Ishikawa (cell line): ENCODE measurements at regions not wholly inside any gene's neighbourhood (a gene's known extent, or its start where the extent isn't known, plus 50 kb on each side); places are given as distances from the start of the nearest gene placed in this dataset.

Experiments
- CEBPB ChIP-seq: IDR thresholded peaks from 2 replicates; pipeline ENCODE4 v1.6.1; 2012
- CREB1 ChIP-seq: IDR thresholded peaks from 2 replicates; pipeline ENCODE4 v1.6.1; 2012; ENCODE audit warnings: low read depth
- EGR1 ChIP-seq: IDR thresholded peaks from 2 replicates; pipeline ENCODE4 v1.6.1; 2012
- EP300 ChIP-seq: IDR thresholded peaks from 2 replicates; pipeline ENCODE4 v1.6.1; 2012; ENCODE audit warnings: borderline replicate concordance
- FOXM1 ChIP-seq: IDR thresholded peaks from 2 replicates; pipeline ENCODE4 v1.6.1; 2012; ENCODE audit warnings: low read depth, borderline replicate concordance
- NFIC ChIP-seq: IDR thresholded peaks from 2 replicates; pipeline ENCODE4 v1.6.1; 2012
- RAD21 ChIP-seq: IDR thresholded peaks from 2 replicates; pipeline ENCODE4 v1.6.1; 2012; ENCODE audit warnings: low read depth
- TAF1 ChIP-seq: IDR thresholded peaks from 2 replicates; pipeline ENCODE4 v1.6.1; 2012; ENCODE audit warnings: low read depth, mild to moderate bottlenecking
- TCF12 ChIP-seq: IDR thresholded peaks from 2 replicates; pipeline ENCODE4 v1.6.1; 2012; ENCODE audit warnings: low read depth
- TEAD4 ChIP-seq: IDR thresholded peaks from 2 replicates; pipeline ENCODE4 v1.6.1; 2012
- YY1 ChIP-seq: IDR thresholded peaks from 2 replicates; pipeline ENCODE4 v1.6.1; 2012; ENCODE audit warnings: low read depth
- ZBTB7A ChIP-seq: IDR thresholded peaks from 2 replicates; pipeline ENCODE4 v1.6.1; 2012; ENCODE audit warnings: low read depth
- TF ChIP-seq, protein P1 (sequence below): IDR thresholded peaks from 2 replicates; pipeline ENCODE4 v1.6.1; 2012; ENCODE audit warnings: low read depth, mild to moderate bottlenecking
- TF ChIP-seq, protein P2 (sequence below): IDR thresholded peaks from 2 replicates; pipeline ENCODE4 v1.6.1; 2012
- TF ChIP-seq, protein P3 (sequence below): IDR thresholded peaks from 2 replicates; pipeline ENCODE4 v1.6.1; 2012

DNA sequence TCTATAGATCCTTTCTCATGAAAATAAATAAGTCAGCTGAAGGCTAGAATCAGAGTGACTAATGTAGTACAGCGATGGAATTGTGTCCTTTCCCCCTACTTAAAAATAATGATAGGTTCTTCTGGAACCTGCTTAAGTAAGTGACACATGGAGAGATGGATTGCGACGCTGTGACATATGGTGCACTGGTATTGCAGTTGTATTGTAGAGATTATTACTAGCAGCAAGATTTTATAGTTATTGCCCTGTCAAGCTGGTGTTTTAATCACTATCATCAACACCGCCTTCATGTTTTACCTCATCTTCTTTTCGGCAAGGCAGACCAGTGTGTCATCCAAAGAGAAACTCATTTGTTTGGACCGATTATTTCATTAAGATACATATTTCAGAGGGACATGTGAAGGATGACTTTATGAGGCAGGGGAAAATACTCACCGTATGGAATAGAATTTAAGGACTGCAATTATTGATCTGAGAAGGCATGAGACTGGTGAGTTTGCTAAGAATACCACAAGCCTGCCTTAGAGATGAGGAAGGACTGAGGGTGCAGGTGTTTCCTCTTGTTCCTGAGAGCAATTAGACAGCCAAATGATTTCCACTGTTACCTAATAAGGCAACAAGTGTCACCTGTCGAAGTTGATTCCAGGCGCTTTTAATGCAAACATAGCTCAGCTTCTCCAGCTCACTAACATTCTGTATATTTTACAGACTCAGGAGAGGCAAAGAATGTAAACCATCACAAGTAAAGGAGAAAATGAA is 1855.5 kb downstream of the MAT2B start:
- TF ChIP-seq TEAD4 (no peak), CREB1 (no peak), CEBPB (no peak), RAD21 (no peak), YY1 (no peak), EP300 (no peak), FOXM1 (no peak), EGR1 (no peak), TCF12 (no peak), NFIC (no peak), ZBTB7A (no peak), TAF1 (no peak)
- TF ChIP-seq, protein P1, sequence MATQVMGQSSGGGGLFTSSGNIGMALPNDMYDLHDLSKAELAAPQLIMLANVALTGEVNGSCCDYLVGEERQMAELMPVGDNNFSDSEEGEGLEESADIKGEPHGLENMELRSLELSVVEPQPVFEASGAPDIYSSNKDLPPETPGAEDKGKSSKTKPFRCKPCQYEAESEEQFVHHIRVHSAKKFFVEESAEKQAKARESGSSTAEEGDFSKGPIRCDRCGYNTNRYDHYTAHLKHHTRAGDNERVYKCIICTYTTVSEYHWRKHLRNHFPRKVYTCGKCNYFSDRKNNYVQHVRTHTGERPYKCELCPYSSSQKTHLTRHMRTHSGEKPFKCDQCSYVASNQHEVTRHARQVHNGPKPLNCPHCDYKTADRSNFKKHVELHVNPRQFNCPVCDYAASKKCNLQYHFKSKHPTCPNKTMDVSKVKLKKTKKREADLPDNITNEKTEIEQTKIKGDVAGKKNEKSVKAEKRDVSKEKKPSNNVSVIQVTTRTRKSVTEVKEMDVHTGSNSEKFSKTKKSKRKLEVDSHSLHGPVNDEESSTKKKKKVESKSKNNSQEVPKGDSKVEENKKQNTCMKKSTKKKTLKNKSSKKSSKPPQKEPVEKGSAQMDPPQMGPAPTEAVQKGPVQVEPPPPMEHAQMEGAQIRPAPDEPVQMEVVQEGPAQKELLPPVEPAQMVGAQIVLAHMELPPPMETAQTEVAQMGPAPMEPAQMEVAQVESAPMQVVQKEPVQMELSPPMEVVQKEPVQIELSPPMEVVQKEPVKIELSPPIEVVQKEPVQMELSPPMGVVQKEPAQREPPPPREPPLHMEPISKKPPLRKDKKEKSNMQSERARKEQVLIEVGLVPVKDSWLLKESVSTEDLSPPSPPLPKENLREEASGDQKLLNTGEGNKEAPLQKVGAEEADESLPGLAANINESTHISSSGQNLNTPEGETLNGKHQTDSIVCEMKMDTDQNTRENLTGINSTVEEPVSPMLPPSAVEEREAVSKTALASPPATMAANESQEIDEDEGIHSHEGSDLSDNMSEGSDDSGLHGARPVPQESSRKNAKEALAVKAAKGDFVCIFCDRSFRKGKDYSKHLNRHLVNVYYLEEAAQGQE = no peak
- TF ChIP-seq, protein P2, sequence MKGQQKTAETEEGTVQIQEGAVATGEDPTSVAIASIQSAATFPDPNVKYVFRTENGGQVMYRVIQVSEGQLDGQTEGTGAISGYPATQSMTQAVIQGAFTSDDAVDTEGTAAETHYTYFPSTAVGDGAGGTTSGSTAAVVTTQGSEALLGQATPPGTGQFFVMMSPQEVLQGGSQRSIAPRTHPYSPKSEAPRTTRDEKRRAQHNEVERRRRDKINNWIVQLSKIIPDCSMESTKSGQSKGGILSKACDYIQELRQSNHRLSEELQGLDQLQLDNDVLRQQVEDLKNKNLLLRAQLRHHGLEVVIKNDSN = no peak
- TF ChIP-seq, protein P3, sequence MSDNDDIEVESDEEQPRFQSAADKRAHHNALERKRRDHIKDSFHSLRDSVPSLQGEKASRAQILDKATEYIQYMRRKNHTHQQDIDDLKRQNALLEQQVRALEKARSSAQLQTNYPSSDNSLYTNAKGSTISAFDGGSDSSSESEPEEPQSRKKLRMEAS = no peak

DNA sequence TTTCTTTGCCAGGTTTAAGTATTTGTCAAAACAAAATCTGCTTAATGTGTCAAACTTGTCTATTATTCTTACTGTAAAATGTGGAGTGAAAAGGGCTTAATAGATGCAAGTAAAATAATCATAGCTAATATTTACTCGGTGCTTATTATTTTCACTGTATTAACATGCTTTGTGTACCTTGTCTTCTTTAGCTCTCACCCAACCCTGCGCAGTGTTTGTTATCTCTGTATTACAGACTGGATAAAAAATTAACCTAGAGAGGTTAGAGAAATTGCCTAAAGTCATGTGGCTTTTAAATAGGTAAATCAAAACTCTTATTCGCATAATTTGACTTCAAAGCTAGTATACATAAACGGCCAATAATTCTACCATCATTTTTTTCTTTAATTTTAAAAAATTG is 1864.8 kb downstream of the MAT2B start:
- TF ChIP-seq ZBTB7A = no peak
- TF ChIP-seq, protein P1 = no peak
- TF ChIP-seq NFIC = no peak
- no peak for TF ChIP-seq EGR1
- no peak for TF ChIP-seq TAF1

DNA sequence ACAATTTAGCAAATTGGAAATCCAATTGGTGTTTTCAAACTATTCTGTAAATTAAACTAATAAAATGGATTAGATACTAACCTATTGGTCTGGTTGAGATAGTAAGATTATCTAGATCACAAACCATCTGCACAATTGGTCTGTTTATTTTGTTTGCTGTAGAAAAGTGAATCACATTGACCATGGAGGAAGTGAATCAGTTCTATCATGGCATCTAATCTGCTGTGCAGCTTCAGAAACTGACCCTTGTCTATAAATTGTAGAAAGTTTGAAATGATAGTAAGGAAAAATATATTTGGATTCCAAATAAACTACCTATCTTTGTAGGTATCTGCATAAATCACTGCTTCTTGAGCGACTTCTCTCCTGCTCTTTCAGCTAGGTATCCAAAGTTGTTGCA is 1865.4 kb downstream of the MAT2B start:
- no peak for TF ChIP-seq RAD21
- TF ChIP-seq TAF1 = no peak
- TF ChIP-seq EGR1 = no peak
- TF ChIP-seq, protein P2 = no peak
- TF ChIP-seq EP300 = no peak
- TF ChIP-seq YY1 = no peak
- TF ChIP-seq NFIC = no peak
- TF ChIP-seq CEBPB = no peak

DNA sequence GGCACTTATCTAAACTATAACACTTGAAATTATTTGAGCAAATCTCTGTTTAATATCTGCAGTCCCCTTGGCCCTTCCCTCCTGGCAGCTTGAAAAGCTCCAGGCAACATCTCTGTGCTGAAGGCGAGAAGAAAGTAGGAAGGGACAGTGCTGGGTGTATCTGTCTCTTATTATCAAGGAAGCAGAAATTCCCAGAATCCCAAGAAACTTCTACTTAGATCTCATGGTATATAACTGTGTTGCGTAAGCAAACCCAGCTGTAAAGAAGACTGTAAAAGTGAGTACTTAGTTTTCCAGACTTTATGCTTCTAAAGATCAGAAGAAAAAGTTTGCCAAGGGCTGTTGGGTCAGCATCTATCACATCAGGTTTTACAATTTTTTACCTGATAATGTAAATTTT is 1869.8 kb downstream of the MAT2B start:
- no peak for TF ChIP-seq EP300
- no peak for TF ChIP-seq TEAD4
- TF ChIP-seq NFIC = no peak
- no peak for TF ChIP-seq CREB1

DNA sequence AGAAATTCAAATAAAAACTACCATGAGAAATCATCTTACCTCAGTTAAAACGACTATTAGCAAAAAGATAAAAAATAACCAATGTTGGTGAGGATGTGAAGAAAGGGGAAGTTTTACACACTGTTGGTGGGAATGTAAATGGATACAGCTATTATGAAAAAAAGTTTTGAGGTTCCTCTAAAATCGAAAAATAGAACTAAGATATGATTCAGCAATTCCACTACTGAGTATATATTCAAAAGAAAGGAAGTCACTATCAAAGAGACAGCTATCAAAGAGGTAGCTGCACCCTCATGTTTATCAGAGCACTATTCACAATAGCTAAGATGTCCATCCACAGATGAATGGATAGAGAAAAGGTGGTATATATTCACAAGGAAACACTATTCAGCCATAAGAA is 1888.4 kb downstream of the MAT2B start:
- TF ChIP-seq FOXM1 = no peak
- TF ChIP-seq, protein P1 = no peak
- no peak for TF ChIP-seq EGR1
- no peak for TF ChIP-seq EP300
- no peak for TF ChIP-seq TAF1
- TF ChIP-seq TEAD4 = no peak
- no peak for TF ChIP-seq CREB1
- TF ChIP-seq, protein P3 = no peak
